GM23338 (cell line): ENCODE measurements at regions not wholly inside any gene's neighbourhood (a gene's known extent, or its start where the extent isn't known, plus 50 kb on each side); places are given as distances from the start of the nearest gene placed in this dataset.

Experiments used
- ATAC-seq: fragments of 200-7000 bp; cut with Tn5 transposase; 3 replicates; pipeline ENCODE4 v1.9.1; 2020
- DNase-seq: peaks from one replicate; pipeline ENCODE4 v3.0.0-alpha.2; 2015; ENCODE audit warnings: low spot score
- H2AFZ ChIP-seq: fragments of 200-600 bp; sonication (generic); 2 replicates; pipeline ENCODE4 v1.8.0; 2016; ENCODE audit warnings: antibody characterized with exemption, mild to moderate bottlenecking, moderate library complexity
- H3F3A ChIP-seq: fragments of 200-600 bp; sonication (generic); replicated peaks from 2 replicates; pipeline ENCODE4 v1.8.0; 2017; ENCODE audit warnings: antibody characterized with exemption, mixed run types, low read depth
- H3K27ac ChIP-seq: fragments of 200-600 bp; sonication (generic); 2 replicates; pipeline ENCODE4 v1.6.1; 2016; ENCODE audit warnings: low read depth
- H3K27me3 ChIP-seq: fragments of 200-600 bp; sonication (generic); 2 replicates; pipeline ENCODE4 v1.8.0; 2016; ENCODE audit warnings: mild to moderate bottlenecking, mixed run types, moderate library complexity; ENCODE audit not compliant: insufficient read depth
- H3K36me3 ChIP-seq: fragments of 200-600 bp; sonication (generic); 2 replicates; pipeline ENCODE4 v1.8.0; 2016; ENCODE audit warnings: mild to moderate bottlenecking; ENCODE audit not compliant: insufficient read depth
- H3K4me1 ChIP-seq: fragments of 200-600 bp; sonication (generic); 2 replicates; pipeline ENCODE4 v1.8.0; 2016; ENCODE audit warnings: mild to moderate bottlenecking, moderate library complexity; ENCODE audit not compliant: insufficient read depth
- H3K4me2 ChIP-seq: fragments of 200-600 bp; sonication (generic); 2 replicates; pipeline ENCODE4 v1.7.1; 2017; ENCODE audit warnings: mixed run types
- H3K4me3 ChIP-seq: fragments of 200-600 bp; sonication (generic); 2 replicates; pipeline ENCODE4 v1.6.1; 2016; ENCODE audit warnings: mixed run types
- H3K79me2 ChIP-seq: fragments of 200-600 bp; sonication (generic); replicated peaks from 2 replicates; pipeline ENCODE4 v1.8.0; 2017; ENCODE audit warnings: mild to moderate bottlenecking; ENCODE audit not compliant: insufficient read depth
- H3K9me2 ChIP-seq: fragments of 200-600 bp; sonication (generic); 2 replicates; pipeline ENCODE4 v1.8.0; 2017; ENCODE audit not compliant: insufficient read depth
- H4K20me1 ChIP-seq: fragments of 200-600 bp; sonication (generic); replicated peaks from 2 replicates; pipeline ENCODE4 v1.8.0; 2017; ENCODE audit warnings: mild to moderate bottlenecking; ENCODE audit not compliant: insufficient read depth
- H3K27ac Mint-ChIP-seq: 2 replicates; pipeline ENCODE4 v1.8.0; 2020; ENCODE audit warnings: inconsistent platforms, mild to moderate bottlenecking, moderate library complexity, mixed read lengths
- H3K27me3 Mint-ChIP-seq: 3 replicates; pipeline ENCODE4 v1.8.0; 2022; ENCODE audit warnings: low read depth, mild to moderate bottlenecking, moderate library complexity, mixed read lengths, inconsistent platforms; ENCODE audit not compliant: insufficient read depth, poor library complexity
- H3K36me3 Mint-ChIP-seq: 3 replicates; pipeline ENCODE4 v1.8.0; 2021; ENCODE audit warnings: low read depth, mild to moderate bottlenecking, inconsistent platforms, moderate library complexity, mixed read lengths
- H3K4me1 Mint-ChIP-seq: 3 replicates; pipeline ENCODE4 v1.8.0; 2020; ENCODE audit warnings: mild to moderate bottlenecking, inconsistent platforms, mixed read lengths
- H3K4me3 Mint-ChIP-seq: 3 replicates; pipeline ENCODE4 v1.8.0; 2021; ENCODE audit warnings: moderate library complexity, mild to moderate bottlenecking, inconsistent platforms, mixed read lengths
- H3K9me3 Mint-ChIP-seq: 3 replicates; pipeline ENCODE4 v1.8.0; 2020; ENCODE audit warnings: moderate library complexity, mild to moderate bottlenecking, inconsistent platforms, mixed read lengths
- CREB1 ChIP-seq: fragments of 250-450 bp; sonication (Bioruptor Pico); IDR thresholded peaks from 2 replicates; pipeline ENCODE4 v1.5.0; 2020; ENCODE audit warnings: low read depth, mild to moderate bottlenecking, moderate library complexity
- EZH2 ChIP-seq: fragments of 200-600 bp; sonication (generic); IDR thresholded peaks from one replicate; pipeline ENCODE4 v1.8.0; 2017; ENCODE audit warnings: antibody characterized with exemption, mild to moderate bottlenecking, low read depth; ENCODE audit not compliant: unreplicated experiment
- EZH2phosphoT487 ChIP-seq: fragments of 200-600 bp; sonication (generic); IDR thresholded peaks from one replicate; pipeline ENCODE4 v1.8.1; 2018; ENCODE audit warnings: antibody characterized with exemption; ENCODE audit not compliant: unreplicated experiment
- POLR2AphosphoS5 ChIP-seq: IDR thresholded peaks from 2 replicates; pipeline ENCODE4 v1.6.1; 2016; ENCODE audit warnings: antibody characterized with exemption, low read depth
- REST ChIP-seq: IDR thresholded peaks from one replicate; pipeline ENCODE4 v1.6.1; 2018; ENCODE audit warnings: antibody characterized with exemption; ENCODE audit not compliant: unreplicated experiment
- STAT1 ChIP-seq: IDR thresholded peaks from one replicate; pipeline ENCODE4 v1.6.1; 2016; ENCODE audit warnings: antibody characterized with exemption; ENCODE audit not compliant: unreplicated experiment
- ZNF114 ChIP-seq: fragments of 250-450 bp; sonication (Bioruptor Pico); IDR thresholded peaks from 2 replicates; pipeline ENCODE4 v1.5.0; 2020; ENCODE audit warnings: mild to moderate bottlenecking, moderate library complexity
- ZNF331 ChIP-seq: fragments of 250-450 bp; sonication (Bioruptor Pico); IDR thresholded peaks from 2 replicates; pipeline ENCODE4 v1.5.0; 2020; ENCODE audit warnings: low read depth, mild to moderate bottlenecking, moderate library complexity

GRCh38 chr12:92047393-92047826 is 98.2 kb downstream of the BTG1 start:
- no peak overlapping the region for H3K4me2 ChIP-seq
- TF ChIP-seq POLR2AphosphoS5 (no peak), EZH2phosphoT487 (no peak)
- no peak overlapping the region for H3K27ac ChIP-seq
- peaks cover 8% of the 10 kb centered on the region for H3K4me1 Mint-ChIP-seq
- ATAC-seq: no peak
- H3K79me2 ChIP-seq: no peaks in the 10 kb centered on the region
- no peak overlapping the region for H3K27ac Mint-ChIP-seq
- H3K36me3 ChIP-seq: no peaks in the 10 kb centered on the region
- no peaks in the 10 kb centered on the region for H3K36me3 Mint-ChIP-seq
- H3K4me1 ChIP-seq: peaks cover 6% of the 10 kb centered on the region
- H3K4me3 Mint-ChIP-seq: no peak overlapping the region
- DNase-seq: no peak
- H3K27me3 ChIP-seq: no peaks in the 10 kb centered on the region
- no peak overlapping the region for H2AFZ ChIP-seq
- H4K20me1 ChIP-seq: no peaks in the 10 kb centered on the region
- no peaks in the 10 kb centered on the region for H3F3A ChIP-seq
- H3K27me3 Mint-ChIP-seq: no peaks in the 10 kb centered on the region
- no peak overlapping the region for H3K4me3 ChIP-seq
- H3K9me2 ChIP-seq: 0 out of 2 replicates have a peak, but pooled peaks cover 3% of the 10 kb centered on the region
- H3K9me3 Mint-ChIP-seq: peaks cover 6% of the 10 kb centered on the region; the same call in 2 of the 3 replicates

GRCh38 chr12:92046557-92047392 is 98.9 kb downstream of the BTG1 start:
- Histone ChIP-seq H3K4me2 (no peak overlapping the region), H2AFZ (no peak overlapping the region), H3K9me2 (0 out of 2 replicates have a peak, but pooled peaks cover 3% of the 10 kb centered on the region), H3K79me2 (no peaks in the 10 kb centered on the region), H3K4me3 (no peak overlapping the region), H3K4me1 (peaks cover 6% of the 10 kb centered on the region), H3F3A (no peaks in the 10 kb centered on the region), H3K27ac (no peak overlapping the region), H4K20me1 (no peaks in the 10 kb centered on the region), H3K36me3 (no peaks in the 10 kb centered on the region), H3K27me3 (no peaks in the 10 kb centered on the region)
- 0 out of 2 replicates have a peak overlapping the region, but pooled peaks have one; percentile 2 for H3K27ac Mint-ChIP-seq
- DNase-seq: no peak
- H3K4me3 Mint-ChIP-seq: no peak overlapping the region
- TF ChIP-seq REST (no peak), ZNF331 (CRISPR knock-in tag) (no peak), EZH2phosphoT487 (no peak), CREB1 (CRISPR knock-in tag) (no peak), ZNF114 (CRISPR knock-in tag) (no peak), EZH2 (no peak), STAT1 (no peak), POLR2AphosphoS5 (no peak)
- no peaks in the 10 kb centered on the region for H3K27me3 Mint-ChIP-seq
- peaks cover 6% of the 10 kb centered on the region; the same call in 2 of the 3 replicates for H3K9me3 Mint-ChIP-seq
- peaks cover 9% of the 10 kb centered on the region for H3K4me1 Mint-ChIP-seq
- ATAC-seq: no peak
- no peaks in the 10 kb centered on the region for H3K36me3 Mint-ChIP-seq
